MCF 10A (cell line): ENCODE measurements at regions not wholly inside any gene's neighbourhood (a gene's known extent, or its start where the extent isn't known, plus 50 kb on each side); places are given as distances from the start of the nearest gene placed in this dataset.
A peak's percentile ranks its signal among the peaks of the same experiment; 100 is the strongest.

Experiments used
- BruUV-seq: library from RNA; stranded (reverse); fragments of 400-500 nt; replicated peaks from 2 replicates; lab custom pipeline; 2021; lab: Mats Ljungman, UMichigan
- CTCF ChIA-PET: fragments of 300-600 bp; sonication (Branson Sonifier 250); formaldehyde crosslinking; extraction: SDS; loops from one replicate; lab custom pipeline; 2021; ENCODE audit warnings: antibody characterized with exemption, inconsistent platforms; lab: Yijun Ruan, JAX
- POLR2A ChIA-PET: fragments of 300-600, 350-650 bp; sonication (Branson Sonifier 250); formaldehyde crosslinking; extraction: SDS; loops from one replicate; lab custom pipeline; 2020; ENCODE audit warnings: antibody characterized with exemption, inconsistent platforms; lab: Yijun Ruan, JAX
- DNase-seq: peaks from one replicate; pipeline ENCODE4 v3.0.0-alpha.2; 2018; ENCODE audit not compliant: unreplicated experiment
- H3K27ac Mint-ChIP-seq: one replicate; pipeline ENCODE4 v1.8.0; 2022; ENCODE audit warnings: mild to moderate bottlenecking, low read depth, mixed read lengths; ENCODE audit not compliant: unreplicated experiment
- H3K27me3 Mint-ChIP-seq: one replicate; pipeline ENCODE4 v1.8.0; 2022; ENCODE audit warnings: mixed read lengths; ENCODE audit not compliant: insufficient read depth, unreplicated experiment
- H3K36me3 Mint-ChIP-seq: one replicate; pipeline ENCODE4 v1.8.0; 2022; ENCODE audit warnings: mild to moderate bottlenecking, moderate library complexity, mixed read lengths; ENCODE audit not compliant: insufficient read depth, unreplicated experiment
- H3K4me1 Mint-ChIP-seq: one replicate; pipeline ENCODE4 v1.8.0; 2022; ENCODE audit warnings: mixed read lengths; ENCODE audit not compliant: insufficient read depth, unreplicated experiment
- H3K4me3 Mint-ChIP-seq: one replicate; pipeline ENCODE4 v1.8.0; 2022; ENCODE audit warnings: mild to moderate bottlenecking, moderate library complexity, mixed read lengths; ENCODE audit not compliant: unreplicated experiment
- H3K9me3 Mint-ChIP-seq: one replicate; pipeline ENCODE4 v1.8.0; 2022; ENCODE audit warnings: mixed read lengths; ENCODE audit not compliant: unreplicated experiment
- CTCF ChIP-seq: fragments of 200-600 bp; IDR thresholded peaks from one replicate; pipeline ENCODE4 v1.8.0; 2022; ENCODE audit warnings: antibody characterized with exemption, mild to moderate bottlenecking; ENCODE audit not compliant: unreplicated experiment
- intact Hi-C: fragments of 100-400 bp; cut with micrococcal nuclease; formaldehyde crosslinking; loops from 2 replicates; pipeline ENCODE4 v1.14.1; 2022

GRCh38 chr13:109631069-109631468, 155.3 kb downstream of the IRS2 start:
- CTCF ChIA-PET: interaction anchor here (0.8 kb wide), 1 partner anchor 22 kb away, joined by 3 read pairs; no protein-coding TSS in a partner anchor
- TF ChIP-seq CTCF: no peak
- H3K27me3 Mint-ChIP-seq: no peaks in the 10 kb centered on the region
- POLR2A ChIA-PET: interaction anchor here (0.6 kb wide), 1 partner anchor 58 kb away, joined by 3 read pairs; no protein-coding TSS in a partner anchor
- DNase-seq: no peak
- H3K36me3 Mint-ChIP-seq: no peaks in the 10 kb centered on the region
- H3K9me3 Mint-ChIP-seq: peaks cover 7% of the 10 kb centered on the region
- H3K27ac Mint-ChIP-seq: no peak overlapping the region
- intact Hi-C loops: no loop called here
- H3K4me3 Mint-ChIP-seq: no peak overlapping the region
- H3K4me1 Mint-ChIP-seq: peaks cover 25% of the 10 kb centered on the region
- no TSS peak for BruUV-seq

- ChIA-PET POLR2A (no interaction called here), CTCF (no interaction called here)
- Mint-ChIP-seq H3K9me3 (peaks cover 7% of the 10 kb centered on the region), H3K4me1 (peaks cover 25% of the 10 kb centered on the region), H3K27ac (no peak overlapping the region), H3K36me3 (no peaks in the 10 kb centered on the region), H3K4me3 (no peak overlapping the region), H3K27me3 (no peaks in the 10 kb centered on the region)
- TF ChIP-seq CTCF: no peak
- BruUV-seq: no TSS peak
- no peak for DNase-seq
- intact Hi-C loops: no loop called here
These were observed 156.1 kb downstream of the IRS2 start for GRCh38 chr13:109630271-109630670.

- intact Hi-C loops: no loop called here
- no peak for TF ChIP-seq CTCF
- no peak overlapping the region for H3K4me3 Mint-ChIP-seq
These were observed 156.6 kb downstream of the IRS2 start for GRCh38 chr13:109629737-109630136.

GRCh38 chr13:109628251-109628699, 158.1 kb downstream of the IRS2 start:
- peak overlapping the region; percentile 84 for H3K27ac Mint-ChIP-seq
- DNase-seq: peak; percentile 51
- H3K4me1 Mint-ChIP-seq: peaks cover 25% of the 10 kb centered on the region
- H3K4me3 Mint-ChIP-seq: no peak overlapping the region
- CTCF ChIA-PET: interaction anchor here (1.0 to 1.2 kb wide), 2 partner anchors 13 to 343 kb away, joined by 3 read pairs; no protein-coding TSS in a partner anchor
- peaks cover 7% of the 10 kb centered on the region for H3K9me3 Mint-ChIP-seq
- intact Hi-C loops: no loop called here
- no peaks in the 10 kb centered on the region for H3K36me3 Mint-ChIP-seq
- no peak for TF ChIP-seq CTCF
- POLR2A ChIA-PET: interaction anchor here (0.6 to 1.2 kb wide), 3 partner anchors 12 to 1289 kb away, joined by 3 to 4 read pairs (median 3); no protein-coding TSS in a partner anchor
- no peaks in the 10 kb centered on the region for H3K27me3 Mint-ChIP-seq
- no TSS peak for BruUV-seq

More at GRCh38 chr13:109629737-109630136, 156.6 kb downstream of the IRS2 start:
- H3K27ac Mint-ChIP-seq: no peak overlapping the region
- H3K9me3 Mint-ChIP-seq: peaks cover 7% of the 10 kb centered on the region
- H3K36me3 Mint-ChIP-seq: no peaks in the 10 kb centered on the region
- H3K27me3 Mint-ChIP-seq: no peaks in the 10 kb centered on the region
- CTCF ChIA-PET: interaction anchor here (1.2 to 1.3 kb wide), 2 partner anchors 344 to 484 kb away, joined by 3 read pairs; no protein-coding TSS in a partner anchor
- peaks cover 25% of the 10 kb centered on the region for H3K4me1 Mint-ChIP-seq
- no TSS peak for BruUV-seq
- POLR2A ChIA-PET: interaction anchor here (1.0 kb wide), 1 partner anchor 54 kb away, joined by 3 read pairs; no protein-coding TSS in a partner anchor
- no peak for DNase-seq
